Smooth muscle cell (in vitro differentiated cells): ENCODE measurements at regions not wholly inside any gene's neighbourhood (a gene's known extent, or its start where the extent isn't known, plus 50 kb on each side); places are given as distances from the start of the nearest gene placed in this dataset.

Experiments used
- DNase-seq: peaks from one replicate; lab custom pipeline; 2025; ENCODE audit not compliant: unreplicated experiment; lab: John Stamatoyannopoulos, UW
- H2AFZ ChIP-seq: fragments of 200-600 bp; sonication (generic); 2 replicates; pipeline ENCODE4 v1.6.0; 2016; ENCODE audit warnings: antibody characterized with exemption, low read depth, mild to moderate bottlenecking
- H3F3A ChIP-seq: fragments of 200-600 bp; sonication (generic); 2 replicates; pipeline ENCODE4 v1.6.0; 2017; ENCODE audit warnings: antibody characterized with exemption, low read depth
- H3K27ac ChIP-seq: fragments of 200-600 bp; sonication (generic); 2 replicates; pipeline ENCODE4 v1.5.1; 2016; ENCODE audit warnings: low read depth, mild to moderate bottlenecking
- H3K27me3 ChIP-seq: fragments of 200-600 bp; sonication (generic); 2 replicates; pipeline ENCODE4 v1.6.1; 2016; ENCODE audit warnings: low read depth, mild to moderate bottlenecking
- H3K36me3 ChIP-seq: fragments of 200-600 bp; sonication (generic); 2 replicates; pipeline ENCODE4 v1.5.1; 2016; ENCODE audit warnings: low read depth
- H3K4me1 ChIP-seq: fragments of 200-600 bp; sonication (generic); 2 replicates; pipeline ENCODE4 v1.5.1; 2016; ENCODE audit warnings: low read depth
- H3K4me2 ChIP-seq: fragments of 200-600 bp; sonication (generic); 2 replicates; pipeline ENCODE4 v1.6.0; 2016; ENCODE audit warnings: mild to moderate bottlenecking
- H3K4me3 ChIP-seq: fragments of 200-600 bp; sonication (generic); 2 replicates; pipeline ENCODE4 v1.5.1; 2016; ENCODE audit warnings: mild to moderate bottlenecking
- H3K79me2 ChIP-seq: fragments of 200-600 bp; sonication (generic); 2 replicates; pipeline ENCODE4 v1.6.0; 2016; ENCODE audit warnings: low read depth, mild to moderate bottlenecking
- H3K9ac ChIP-seq: fragments of 200-600 bp; sonication (generic); 2 replicates; pipeline ENCODE4 v1.6.0; 2016; ENCODE audit warnings: low read depth
- H3K9me3 ChIP-seq: fragments of 200-600 bp; sonication (generic); replicated peaks from 2 replicates; pipeline ENCODE4 v1.5.1; 2016; ENCODE audit warnings: low read depth
- H4K20me1 ChIP-seq: fragments of 200-600 bp; sonication (generic); 2 replicates; pipeline ENCODE4 v1.6.0; 2016; ENCODE audit warnings: low read depth
- WGBS: methylation state at CpG from one replicate; pipeline ENCODE4 v1.1.7; 2016; ENCODE audit warnings: low lambda C conversion rate; 5-methylcytosine and 5-hydroxymethylcytosine counted together
- TF ChIP-seq, protein P1 (sequence below): fragments of 200-600 bp; sonication (generic); IDR thresholded peaks from 2 replicates; pipeline ENCODE4 v1.5.1; 2017; ENCODE audit warnings: borderline replicate concordance, mild to moderate bottlenecking, antibody characterized with exemption; ENCODE audit not compliant: insufficient read depth, poor library complexity, severe bottlenecking

DNA sequence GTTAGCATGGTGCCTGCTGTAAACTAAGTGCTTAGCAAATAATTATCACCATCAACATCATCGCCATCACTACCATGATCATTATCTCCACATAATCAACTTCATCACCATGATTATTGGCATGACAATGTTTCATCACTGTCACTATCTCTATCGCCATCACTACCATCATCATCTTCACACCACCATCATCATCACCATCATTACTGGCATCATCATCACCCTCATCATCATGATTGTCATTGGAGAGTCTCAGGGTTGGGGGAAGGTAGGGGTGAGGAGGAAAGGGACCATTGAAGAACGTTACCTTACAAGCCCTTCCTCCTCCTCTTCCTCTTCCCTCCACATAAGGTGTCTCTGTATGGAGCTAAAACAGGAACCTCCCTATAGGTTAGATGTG is 54.9 kb upstream of the GPR26 start:
- no peak overlapping the region for H3K27ac ChIP-seq
- H3K9ac ChIP-seq = no peak overlapping the region
- no peak overlapping the region for H2AFZ ChIP-seq
- DNase-seq = no peak
- peaks cover 11% of the 10 kb centered on the region for H3K27me3 ChIP-seq
- no peak overlapping the region for H3K4me2 ChIP-seq
- TF ChIP-seq, protein P1, sequence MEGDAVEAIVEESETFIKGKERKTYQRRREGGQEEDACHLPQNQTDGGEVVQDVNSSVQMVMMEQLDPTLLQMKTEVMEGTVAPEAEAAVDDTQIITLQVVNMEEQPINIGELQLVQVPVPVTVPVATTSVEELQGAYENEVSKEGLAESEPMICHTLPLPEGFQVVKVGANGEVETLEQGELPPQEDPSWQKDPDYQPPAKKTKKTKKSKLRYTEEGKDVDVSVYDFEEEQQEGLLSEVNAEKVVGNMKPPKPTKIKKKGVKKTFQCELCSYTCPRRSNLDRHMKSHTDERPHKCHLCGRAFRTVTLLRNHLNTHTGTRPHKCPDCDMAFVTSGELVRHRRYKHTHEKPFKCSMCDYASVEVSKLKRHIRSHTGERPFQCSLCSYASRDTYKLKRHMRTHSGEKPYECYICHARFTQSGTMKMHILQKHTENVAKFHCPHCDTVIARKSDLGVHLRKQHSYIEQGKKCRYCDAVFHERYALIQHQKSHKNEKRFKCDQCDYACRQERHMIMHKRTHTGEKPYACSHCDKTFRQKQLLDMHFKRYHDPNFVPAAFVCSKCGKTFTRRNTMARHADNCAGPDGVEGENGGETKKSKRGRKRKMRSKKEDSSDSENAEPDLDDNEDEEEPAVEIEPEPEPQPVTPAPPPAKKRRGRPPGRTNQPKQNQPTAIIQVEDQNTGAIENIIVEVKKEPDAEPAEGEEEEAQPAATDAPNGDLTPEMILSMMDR = no peak
- 83% methylated on average over 3 of the region's 3 CpGs for WGBS
- no peaks in the 10 kb centered on the region for H3F3A ChIP-seq
- H3K4me1 ChIP-seq = peaks cover 13% of the 10 kb centered on the region
- no peaks in the 10 kb centered on the region for H3K36me3 ChIP-seq
- H3K9me3 ChIP-seq = no peaks in the 10 kb centered on the region
- no peaks in the 10 kb centered on the region for H4K20me1 ChIP-seq
- no peaks in the 10 kb centered on the region for H3K79me2 ChIP-seq
- H3K4me3 ChIP-seq = no peak overlapping the region

DNA sequence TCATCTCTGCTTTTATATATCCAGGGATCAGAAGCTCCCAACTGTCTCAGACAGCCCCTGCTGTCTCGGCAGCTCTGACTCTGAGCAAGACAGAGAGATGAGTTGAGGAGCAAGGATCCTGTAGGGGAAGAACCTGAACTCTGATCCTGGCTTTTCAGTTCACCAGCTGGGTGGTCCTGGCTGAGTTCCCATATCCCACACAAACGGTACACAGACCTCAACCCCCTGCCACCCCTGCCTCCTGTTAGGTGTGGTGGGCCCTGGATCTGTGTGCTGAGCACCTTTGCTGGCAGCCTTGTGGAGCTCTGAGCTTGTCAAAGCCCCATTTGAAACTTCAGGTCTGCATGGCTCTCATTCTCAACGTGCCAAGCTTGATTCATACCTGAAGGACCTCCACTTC is 54.3 kb upstream of the GPR26 start:
- Histone ChIP-seq H3K27me3 (peaks cover 10% of the 10 kb centered on the region), H3K4me3 (no peak overlapping the region), H3K9ac (no peak overlapping the region), H2AFZ (no peak overlapping the region), H3K79me2 (no peaks in the 10 kb centered on the region), H4K20me1 (no peaks in the 10 kb centered on the region), H3F3A (no peaks in the 10 kb centered on the region), H3K27ac (no peak overlapping the region), H3K36me3 (no peaks in the 10 kb centered on the region), H3K4me1 (peaks cover 13% of the 10 kb centered on the region), H3K4me2 (no peak overlapping the region), H3K9me3 (no peaks in the 10 kb centered on the region)
- no peak for DNase-seq
- TF ChIP-seq, protein P1 = no peak
- WGBS = 79% methylated on average over 3 of the region's 3 CpGs

DNA sequence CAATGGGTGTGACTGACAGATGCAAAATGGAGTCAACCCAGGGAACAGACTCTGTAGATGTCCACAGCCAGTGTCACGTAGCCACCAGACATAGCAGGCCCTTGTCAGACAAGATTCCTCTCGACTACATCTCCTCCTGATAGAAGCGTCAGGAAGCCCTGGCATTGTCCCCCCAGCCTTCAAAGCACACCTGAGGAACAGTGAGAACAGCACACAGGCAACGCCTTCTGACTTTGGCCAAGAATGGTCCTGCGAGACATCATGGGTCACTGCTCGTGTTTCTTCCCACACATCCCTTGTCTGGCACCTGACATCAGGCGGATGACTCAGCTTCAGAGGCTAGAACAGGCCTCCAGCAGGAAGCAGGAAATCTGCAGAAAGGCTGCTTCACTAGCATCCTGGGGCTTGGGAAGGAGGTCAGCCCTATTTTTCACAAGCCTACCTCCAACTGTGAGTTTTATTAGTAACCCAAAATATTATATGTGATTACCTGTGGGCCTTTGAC is 52.8 kb upstream of the GPR26 start:
- H3K9ac ChIP-seq = no peak overlapping the region
- H3K79me2 ChIP-seq = no peaks in the 10 kb centered on the region
- no peaks in the 10 kb centered on the region for H4K20me1 ChIP-seq
- no peak overlapping the region for H2AFZ ChIP-seq
- no peak overlapping the region for H3K27ac ChIP-seq
- no peak overlapping the region for H3K4me3 ChIP-seq
- no peaks in the 10 kb centered on the region for H3K36me3 ChIP-seq
- WGBS = 69% methylated on average over 7 of the region's 7 CpGs
- H3K4me1 ChIP-seq = no peaks in the 10 kb centered on the region
- H3F3A ChIP-seq = no peaks in the 10 kb centered on the region
- no peak overlapping the region for H3K4me2 ChIP-seq
- H3K27me3 ChIP-seq = no peaks in the 10 kb centered on the region
- H3K9me3 ChIP-seq = no peaks in the 10 kb centered on the region
- no peak for DNase-seq
- TF ChIP-seq, protein P1 = no peak

DNA sequence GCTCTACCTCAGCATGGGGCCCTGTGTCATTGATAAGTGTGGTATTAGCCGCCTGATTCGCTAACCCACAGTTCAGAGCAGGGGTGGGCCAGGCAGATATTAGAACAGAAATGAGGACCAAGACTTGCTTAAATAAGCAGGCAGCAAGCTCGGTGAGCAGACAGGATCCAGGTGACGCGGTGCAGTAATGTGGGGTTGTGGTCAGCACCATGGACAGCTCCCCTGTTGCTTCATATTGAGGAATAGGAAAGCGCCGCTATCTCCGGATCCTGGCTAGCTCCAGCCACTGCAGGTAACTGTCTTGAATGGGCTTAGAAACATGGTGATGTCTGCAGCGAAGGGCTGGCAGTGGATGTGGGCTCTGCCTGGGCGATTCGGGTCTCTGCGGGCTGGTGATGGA is 51.3 kb upstream of the GPR26 start:
- Histone ChIP-seq H3K27me3 (peaks cover 3% of the 10 kb centered on the region), H3K4me2 (no peak overlapping the region), H3F3A (no peaks in the 10 kb centered on the region), H3K36me3 (no peaks in the 10 kb centered on the region), H3K9me3 (no peaks in the 10 kb centered on the region), H3K4me1 (no peaks in the 10 kb centered on the region), H3K27ac (no peak overlapping the region), H3K4me3 (no peak overlapping the region), H3K9ac (no peak overlapping the region), H4K20me1 (no peaks in the 10 kb centered on the region), H2AFZ (no peak overlapping the region), H3K79me2 (no peaks in the 10 kb centered on the region)
- 16% methylated on average over 12 of the region's 12 CpGs for WGBS
- TF ChIP-seq, protein P1 = no peak
- DNase-seq = peak; percentile 26
